Heart right ventricle (tissue), 16 donors: ENCODE measurements at regions not wholly inside any gene's neighbourhood (a gene's known extent, or its start where the extent isn't known, plus 50 kb on each side); places are given as distances from the start of the nearest gene placed in this dataset.

ENCODE experiments used
- ATAC-seq, 8 donors: fragments of 200-7000 bp; cut with Tn5 transposase; one replicate each; pipeline ENCODE4 v1.9.1; 2020; ENCODE audit warnings: mild to moderate bottlenecking in 8 of 8, moderate library complexity in 8 of 8, moderate number of reproducible peaks in 1 of 8
- DNase-seq, 2 donors: peaks; one replicate each; pipeline ENCODE4 v3.0.0-alpha.2; 2020
- H3K27ac ChIP-seq, 10 donors: fragments of 200-600 bp; sonication (generic) in 2 of 10; one replicate each; pipeline versions ENCODE4 v1.5.0 to v1.8.0; 2020 to 2022; ENCODE audit warnings: mild to moderate bottlenecking in 3 of 10
- H3K27me3 ChIP-seq, 7 donors: fragments of 200-600 bp; one replicate each; pipeline ENCODE4 v1.8.0; 2021 to 2022; ENCODE audit warnings: mild to moderate bottlenecking in 2 of 7
- H3K36me3 ChIP-seq, 9 donors: fragments of 200-600 bp; sonication (generic) in 1 of 9; one replicate each; pipeline versions ENCODE4 v1.5.0 to v1.8.0; 2020 to 2022; ENCODE audit warnings: mild to moderate bottlenecking in 2 of 9
- H3K4me1 ChIP-seq, 9 donors: fragments of 200-600 bp; sonication (generic) in 1 of 9; one replicate each; pipeline versions ENCODE4 v1.5.0 to v1.8.0; 2020 to 2022; ENCODE audit warnings: mild to moderate bottlenecking in 4 of 9
- H3K4me3 ChIP-seq, 10 donors: fragments of 200-600 bp; sonication (generic) in 2 of 10; one replicate each; pipeline versions ENCODE4 v1.5.0 to v1.8.0; 2020 to 2022; ENCODE audit warnings: mild to moderate bottlenecking in 7 of 10, moderate library complexity in 2 of 10
- H3K9me3 ChIP-seq, 11 donors: fragments of 200-600 bp in 10 of 11; sonication (generic) in 2 of 11; one replicate each; pipeline versions ENCODE4 v1.5.0 to v1.8.0; 2013 to 2022; ENCODE audit warnings: mild to moderate bottlenecking in 2 of 11, control low read depth in 1 of 11, moderate library complexity in 1 of 11
- WGBS, 2 donors: extraction: QIAGEN DNeasy Blood & Tissue Kit; methylation state at CpG; one replicate each; pipeline ENCODE4 v1.1.7; 2013; ENCODE audit warnings: inconsistent platforms in 1 of 2; 5-methylcytosine and 5-hydroxymethylcytosine counted together
- intact Hi-C, 10 donors: fragments of 100-400 bp; cut with DNase I; formaldehyde crosslinking; loops; one replicate each; pipeline versions ENCODE4 v1.11.1 to v1.14.2; 2022
- TF ChIP-seq, protein P1 (sequence below), 9 donors: fragments of 200-600 bp; sonication (generic) in 2 of 9; IDR thresholded peaks; one replicate each; pipeline versions ENCODE4 v1.5.0 to v1.8.0; 2021 to 2022; ENCODE audit warnings: antibody characterized with exemption in 9 of 9, mild to moderate bottlenecking in 5 of 9, moderate library complexity in 1 of 9
- donor health status: Arrhythmogenic right ventricular cardiomyopathy.
- donor health status: ischemic (EF 13 %, LVEDD 7.1; RV severe dilation, severe dysfunction).
- donor health status: healthy with polysubstance abuse.
- donor health status: DM: no; HTN: yes; CAD: no.
- donor health status: DM: no; HTN: no; CAD: no.
- donor health status: ischemic (EF 25% LVEDD 6.9; RV normal size, moderate dysfunction).
- donor health status: ischemic (EF 25% LVEDD 5.7; RV mildly dilated, moderate dysfunction).
- donor health status: healthy.
- donor health status: DM: yes; HTN: yes; CAD: no.
- donor health status: Ischemic cardiomyopathy.
- donor health status: ischemic (EF 35%, LVEDD 5.7; RV mildly dilated, moderate dysfunction).
- donor health status: nonischemic (EF 11% LVEDD 7.7; RV severe dilation, severe dysfunction).
- donor health status: DM: yes; HTN: yes; CAD: no.
- donor health status: PGD.
- donor health status: ischemic (EF 29% LVEDD 5.4; RV normal size, mild dysfunction).
- donor health status: nonischemic (EF 23%, LVEDD 6.1; RV moderate dilation, normal function).

DNA sequence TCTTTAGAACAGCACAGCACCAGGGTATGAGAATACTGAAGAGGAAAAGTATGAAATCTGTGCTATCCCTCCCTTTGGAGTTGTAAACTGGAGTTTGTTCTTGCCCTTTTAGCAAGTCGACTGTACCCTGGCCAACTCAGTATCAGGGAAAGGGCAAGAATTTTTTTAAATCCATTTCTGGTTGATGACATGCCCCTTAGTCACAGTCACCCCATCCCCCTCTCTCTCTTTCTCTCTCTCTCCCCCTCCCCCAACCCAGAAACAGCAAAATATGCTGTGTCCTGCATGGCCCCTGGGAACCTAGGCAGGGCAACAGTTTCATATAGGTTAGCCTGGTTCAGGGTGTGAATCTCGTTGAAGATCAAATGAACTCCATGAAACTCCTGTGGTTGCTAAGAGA is 177.7 kb upstream of the ADO start:
- TF ChIP-seq, protein P1, sequence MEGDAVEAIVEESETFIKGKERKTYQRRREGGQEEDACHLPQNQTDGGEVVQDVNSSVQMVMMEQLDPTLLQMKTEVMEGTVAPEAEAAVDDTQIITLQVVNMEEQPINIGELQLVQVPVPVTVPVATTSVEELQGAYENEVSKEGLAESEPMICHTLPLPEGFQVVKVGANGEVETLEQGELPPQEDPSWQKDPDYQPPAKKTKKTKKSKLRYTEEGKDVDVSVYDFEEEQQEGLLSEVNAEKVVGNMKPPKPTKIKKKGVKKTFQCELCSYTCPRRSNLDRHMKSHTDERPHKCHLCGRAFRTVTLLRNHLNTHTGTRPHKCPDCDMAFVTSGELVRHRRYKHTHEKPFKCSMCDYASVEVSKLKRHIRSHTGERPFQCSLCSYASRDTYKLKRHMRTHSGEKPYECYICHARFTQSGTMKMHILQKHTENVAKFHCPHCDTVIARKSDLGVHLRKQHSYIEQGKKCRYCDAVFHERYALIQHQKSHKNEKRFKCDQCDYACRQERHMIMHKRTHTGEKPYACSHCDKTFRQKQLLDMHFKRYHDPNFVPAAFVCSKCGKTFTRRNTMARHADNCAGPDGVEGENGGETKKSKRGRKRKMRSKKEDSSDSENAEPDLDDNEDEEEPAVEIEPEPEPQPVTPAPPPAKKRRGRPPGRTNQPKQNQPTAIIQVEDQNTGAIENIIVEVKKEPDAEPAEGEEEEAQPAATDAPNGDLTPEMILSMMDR (IDR thresholded peaks at IDR 0.05): no peak
- H3K9me3 ChIP-seq: no peaks in the 10 kb centered on the region
- peaks cover 0 to 15% (median under 1%) of the 10 kb centered on the region in 9 donors for H3K4me1 ChIP-seq
- no peak for ATAC-seq
- DNase-seq: no peak
- H3K27me3 ChIP-seq: no peaks in the 10 kb centered on the region
- intact Hi-C loops: loop anchor here in 1 of 10 donors (10.0 kb wide), 1 partner anchor 58 kb away; no protein-coding TSS in a partner anchor
- no peaks in the 10 kb centered on the region for H3K36me3 ChIP-seq
- no peak overlapping the region for H3K27ac ChIP-seq
- H3K4me3 ChIP-seq: no peak overlapping the region
- WGBS, 2 donors: 34 to 39% methylated on average over 2 of the region's 2 CpGs

DNA sequence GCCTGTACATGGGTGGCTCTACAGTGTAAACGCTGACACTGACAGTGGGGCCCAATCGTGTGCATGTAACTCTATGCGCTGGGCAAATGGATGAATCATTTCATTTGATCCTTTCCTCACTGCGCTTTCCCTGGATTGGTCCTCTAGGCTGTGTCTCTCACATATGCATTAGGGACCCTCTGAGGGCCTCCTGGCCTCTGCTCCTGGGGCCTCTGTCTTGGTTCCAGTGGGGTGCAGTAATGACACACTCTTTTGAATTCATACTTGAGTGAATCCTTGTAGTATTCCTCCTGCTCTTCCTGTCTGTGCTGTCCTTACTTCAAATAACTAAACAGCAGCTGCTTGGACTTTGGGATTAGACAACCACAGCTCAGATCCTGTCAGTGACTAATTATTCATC is 176.5 kb upstream of the ADO start:
- 90 to 94% methylated on average over 4 of the region's 4 CpGs for WGBS, 2 donors
- intact Hi-C loops: loop anchor here in 1 of 10 donors (10.0 kb wide), 1 partner anchor 57 kb away; no protein-coding TSS in a partner anchor
- ATAC-seq (no peak), DNase-seq (no peak)
- Histone ChIP-seq H3K4me1 (peaks cover 0 to 26% (median 9%) of the 10 kb centered on the region in 9 donors), H3K36me3 (no peaks in the 10 kb centered on the region), H3K27ac (no peak overlapping the region), H3K9me3 (no peaks in the 10 kb centered on the region), H3K27me3 (no peaks in the 10 kb centered on the region), H3K4me3 (no peak overlapping the region)
- TF ChIP-seq, protein P1 (IDR thresholded peaks at IDR 0.05): no peak

DNA sequence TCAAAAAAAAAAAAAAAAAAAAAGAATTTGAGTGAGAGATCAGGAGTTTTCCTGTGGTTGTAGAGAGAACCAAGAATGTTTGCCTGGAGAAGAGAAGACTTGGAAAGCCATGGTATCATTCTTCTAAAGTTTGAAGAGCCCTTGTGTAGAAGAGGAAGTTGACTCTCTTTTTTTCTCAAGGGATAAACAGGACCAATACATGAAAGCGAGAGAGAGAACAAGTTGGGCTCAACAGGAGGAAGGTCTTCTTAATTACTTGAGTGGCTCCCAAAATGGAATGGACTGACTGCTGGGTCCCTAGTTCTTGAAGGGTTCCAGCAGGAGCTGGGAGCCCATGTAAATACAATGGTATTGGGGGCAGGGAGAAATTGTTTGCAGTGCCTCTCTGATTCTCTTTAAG is 173.3 kb upstream of the ADO start:
- TF ChIP-seq, protein P1 (IDR thresholded peaks at IDR 0.05): no peak
- intact Hi-C loops: no loop called here
- Histone ChIP-seq H3K4me3 (no peak overlapping the region), H3K27me3 (no peaks in the 10 kb centered on the region), H3K4me1 (peaks cover 0 to 49% (median 9%) of the 10 kb centered on the region in 9 donors), H3K27ac (no peak overlapping the region), H3K9me3 (no peaks in the 10 kb centered on the region), H3K36me3 (no peaks in the 10 kb centered on the region)
- DNase-seq (no peak), ATAC-seq (no peak)
- WGBS, 2 donors: 63 to 100% methylated on average over 1 of the region's 1 CpG

DNA sequence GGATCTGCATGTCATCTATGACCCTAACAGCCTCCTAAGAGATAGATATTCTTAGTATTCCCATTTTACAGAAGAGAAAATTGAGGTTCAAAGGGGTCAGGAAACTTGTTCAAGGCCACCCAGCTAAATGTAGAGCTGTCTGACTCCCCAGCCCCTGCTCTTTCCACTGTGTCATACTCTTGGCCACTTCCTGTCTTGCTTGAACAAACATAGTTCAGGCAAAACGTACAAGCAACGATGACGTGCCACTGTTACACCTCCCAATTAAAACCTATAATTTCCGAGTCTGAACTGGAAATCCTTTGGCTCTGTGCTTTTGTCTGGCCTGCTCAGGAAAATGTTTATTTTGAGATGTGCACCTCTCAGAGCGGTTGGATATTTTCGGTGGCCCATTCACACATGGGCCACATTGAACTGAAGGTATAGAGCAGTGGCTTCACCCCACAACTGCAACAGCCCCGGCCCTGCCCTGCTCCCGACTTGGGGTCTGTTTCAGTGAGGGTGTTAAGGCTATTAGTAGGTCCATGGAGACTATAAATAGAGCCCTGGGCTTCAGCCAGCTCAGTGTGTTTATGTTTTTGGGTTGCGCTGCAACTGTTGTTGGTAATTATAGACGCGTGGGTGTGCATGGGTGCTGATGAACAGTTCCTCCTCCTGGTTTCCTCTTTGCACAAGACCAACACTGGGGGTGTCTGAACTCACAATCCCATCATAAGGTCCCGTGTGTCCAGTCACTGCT is 172.3 kb upstream of the ADO start:
- TF ChIP-seq, protein P1 (IDR thresholded peaks at IDR 0.05): no peak
- Histone ChIP-seq H3K27ac (peak overlapping the region in 4 of 10 donors; percentile 9 to 84 (median 30)), H3K27me3 (no peaks in the 10 kb centered on the region), H3K4me1 (peaks cover 0 to 50% (median 13%) of the 10 kb centered on the region in 9 donors), H3K36me3 (no peaks in the 10 kb centered on the region), H3K4me3 (peak overlapping the region in 1 of 10 donors; percentile 6), H3K9me3 (no peaks in the 10 kb centered on the region)
- WGBS, 2 donors: 25 to 31% methylated on average over 12 of the region's 12 CpGs
- DNase-seq (peak; percentile 32 to 77), ATAC-seq (peak; percentile 75 to 96 (median 91))
- intact Hi-C loops: loop anchor here in 1 of 10 donors (2.0 kb wide), 1 partner anchor 185 kb away; the partner anchor contains the start of gene EGR2
